HepG2 (cell line): ENCODE measurements at regions not wholly inside any gene's neighbourhood (a gene's known extent, or its start where the extent isn't known, plus 50 kb on each side); places are given as distances from the start of the nearest gene placed in this dataset.

ENCODE experiments used
- EZH2 ChIP-seq: conservative IDR thresholded peaks from 2 replicates; pipeline ENCODE4 v1.6.1; 2012; ENCODE audit warnings: mild to moderate bottlenecking, low read depth, low read length, moderate library complexity
- MTA1 ChIP-seq: sonication (generic); formaldehyde crosslinking; IDR thresholded peaks from 2 replicates; pipeline ENCODE4 v1.4.0; 2020; ENCODE audit warnings: missing genetic modification reagents, mild to moderate bottlenecking, borderline replicate concordance
- PITX1 ChIP-seq: sonication (generic); formaldehyde crosslinking; IDR thresholded peaks from 2 replicates; pipeline ENCODE4 v1.5.1; 2020; ENCODE audit warnings: mild to moderate bottlenecking, missing genetic modification reagents
- TCF12 ChIP-seq, 2 experiments: fragments of 450-650 bp in 1 of 2; sonication (generic) in 1 of 2; formaldehyde crosslinking in 1 of 2; IDR thresholded peaks; 2 replicates each; pipeline versions ENCODE4 v1.6.1 to v1.8.0; 2017 to 2022; ENCODE audit warnings: antibody characterized with exemption in 1 of 2, mild to moderate bottlenecking in 1 of 2, missing genetic modification reagents in 1 of 2, moderate library complexity in 1 of 2
- ZMYM2 ChIP-seq: sonication (generic); formaldehyde crosslinking; IDR thresholded peaks from 2 replicates; pipeline ENCODE4 v1.8.0; 2022; ENCODE audit warnings: mild to moderate bottlenecking, missing genetic modification reagents
- ZNF770 ChIP-seq: sonication (generic); formaldehyde crosslinking; IDR thresholded peaks from 2 replicates; pipeline ENCODE4 v1.5.0; 2020; ENCODE audit warnings: mild to moderate bottlenecking, missing genetic modification reagents

- TF ChIP-seq EZH2: no peak
- no peak for TF ChIP-seq ZMYM2 (CRISPR knock-in tag)
- no peak for TF ChIP-seq TCF12 (IDR thresholded peaks at IDR 0.05)
- TF ChIP-seq TCF12 (CRISPR knock-in tag; IDR thresholded peaks at IDR 0.05): no peak
- no peak for TF ChIP-seq ZNF770 (CRISPR knock-in tag)
- no peak for TF ChIP-seq PITX1 (CRISPR knock-in tag)
- no peak for TF ChIP-seq MTA1
These were observed 98.6 kb upstream of the IGF1R start for GRCh38 chr15:98549741-98550140.
